K562 (cell line): ENCODE measurements at regions not wholly inside any gene's neighbourhood (a gene's known extent, or its start where the extent isn't known, plus 50 kb on each side); places are given as distances from the start of the nearest gene placed in this dataset.

ENCODE experiments used
- CTCF ChIP-seq, 3 experiments: IDR thresholded peaks in 2 of 3; conservative IDR thresholded peaks in 1 of 3; 2 replicates each; pipeline ENCODE4 v1.5.1; 2011 to 2012; ENCODE audit warnings: low read length in 3 of 3, mild to moderate bottlenecking in 3 of 3, control low read depth in 2 of 3, improper control_type of control experiment in 1 of 3, inconsistent platforms in 1 of 3, low read depth in 1 of 3, mixed read lengths in 1 of 3, moderate library complexity in 1 of 3; ENCODE audit not compliant: insufficient read depth in 2 of 3
- EP300 ChIP-seq: IDR thresholded peaks from 2 replicates; pipeline ENCODE4 v1.6.1; 2012; ENCODE audit warnings: low read length, improper control_type of control experiment
- NR3C1 ChIP-seq: sonication (generic); formaldehyde crosslinking; IDR thresholded peaks from 2 replicates; pipeline ENCODE4 v1.8.1; 2022; ENCODE audit warnings: missing genetic modification reagents
- POLR2A ChIP-seq: fragments of 450-650 bp; conservative IDR thresholded peaks from 2 replicates; pipeline ENCODE4 v1.6.1; 2016
- RAD21 ChIP-seq, 2 experiments: fragments of 250-450 bp in 1 of 2; fragments of 450-650 bp in 1 of 2; sonication (Bioruptor Pico) in 1 of 2; formaldehyde crosslinking in 1 of 2; IDR thresholded peaks in 1 of 2; conservative IDR thresholded peaks in 1 of 2; 2 replicates each; pipeline versions ENCODE4 v1.4.0 to v1.8.0; 2020 to 2022; ENCODE audit warnings: mild to moderate bottlenecking in 2 of 2, moderate library complexity in 1 of 2

GRCh38 chr1:212525479-212526110, 83.0 kb upstream of the ATF3 start:
- no peak for TF ChIP-seq NR3C1
- TF ChIP-seq EP300: no peak
- TF ChIP-seq CTCF (IDR thresholded peaks at IDR 0.05 in 2 of 3, conservative IDR thresholded peaks at IDR 0.05 in 1 of 3; ENCODE audit: insufficient read depth in 2 of 3, low read depth in 1 of 3, low read length in 3 of 3): no peak
- TF ChIP-seq POLR2A: no peak
- TF ChIP-seq RAD21 (CRISPR knock-in tag; conservative IDR thresholded peaks at IDR 0.05 in 1 of 2, IDR thresholded peaks at IDR 0.05 in 1 of 2): no peak
